Hypothalamus (tissue), 51 donors: ENCODE measurements at regions not wholly inside any gene's neighbourhood (a gene's known extent, or its start where the extent isn't known, plus 50 kb on each side); places are given as distances from the start of the nearest gene placed in this dataset.

ENCODE experiments used
- DNase-seq, 51 donors: peaks; one replicate each; lab custom pipeline; 2025; lab: John Stamatoyannopoulos, UW

GRCh38 chr5:116389601-116390000 is 185.0 kb downstream of the SEMA6A start:
- DNase-seq, result no peak

GRCh38 chr5:116388564-116389258 is 185.9 kb downstream of the SEMA6A start:
- DNase-seq, result no peak

- no peak for DNase-seq
These were observed 186.9 kb downstream of the SEMA6A start for GRCh38 chr5:116387738-116388137.

GRCh38 chr5:116386633-116387032 is 188.0 kb downstream of the SEMA6A start:
- DNase-seq, result no peak

GRCh38 chr5:116382874-116383266 is 191.8 kb downstream of the SEMA6A start:
- no peak for DNase-seq

- DNase-seq, result peak in 1 of 51 donors; percentile 8
These were observed 192.4 kb downstream of the SEMA6A start for GRCh38 chr5:116382032-116382873.

- DNase-seq, result no peak
These were observed 193.4 kb downstream of the SEMA6A start for GRCh38 chr5:116381201-116381600.

- no peak for DNase-seq
These were observed 194.0 kb downstream of the SEMA6A start for GRCh38 chr5:116380621-116381020.

GRCh38 chr5:116379306-116379705 is 195.3 kb downstream of the SEMA6A start:
- DNase-seq, result no peak

- DNase-seq, result no peak
These were observed 195.9 kb downstream of the SEMA6A start for GRCh38 chr5:116378777-116379121.

GRCh38 chr5:116378007-116378776 is 196.4 kb downstream of the SEMA6A start:
- DNase-seq, result no peak

GRCh38 chr5:116377276-116378006 is 197.2 kb downstream of the SEMA6A start:
- DNase-seq, result no peak

GRCh38 chr5:116375926-116376325 is 198.7 kb downstream of the SEMA6A start:
- no peak for DNase-seq

- no peak for DNase-seq
These were observed 200.2 kb downstream of the SEMA6A start for GRCh38 chr5:116374434-116374852.

GRCh38 chr5:116372931-116373597 is 201.6 kb downstream of the SEMA6A start:
- DNase-seq, result no peak

GRCh38 chr5:116371935-116372334 is 202.7 kb downstream of the SEMA6A start:
- DNase-seq, result no peak

- DNase-seq, result no peak
These were observed 203.2 kb downstream of the SEMA6A start for GRCh38 chr5:116371431-116371830.

GRCh38 chr5:116370886-116371285 is 203.7 kb downstream of the SEMA6A start:
- no peak for DNase-seq

- DNase-seq, result no peak
These were observed 204.5 kb downstream of the SEMA6A start for GRCh38 chr5:116370149-116370548.

- DNase-seq, result no peak
These were observed 209.6 kb downstream of the SEMA6A start for GRCh38 chr5:116365006-116365496.
